Frontal cortex (tissue), 3 donors: ENCODE measurements at regions not wholly inside any gene's neighbourhood (a gene's known extent, or its start where the extent isn't known, plus 50 kb on each side); places are given as distances from the start of the nearest gene placed in this dataset.
"Not testable (repeated sequence)": the region's sequence is repeated elsewhere in the genome, so short reads cannot be mapped to it uniquely, and the experiment has no call there.

Experiments
- DNase-seq, 2 donors: peaks; one replicate each; pipeline ENCODE4 v3.0.0; 2012; ENCODE audit warnings: low spot score in 2 of 2
- FAIRE-seq: peaks from 2 replicates; lab custom pipeline; 2012; peaks lifted over from hg19 to GRCh38; lab: Jason Lieb, UNC
- donor health status: control.
- donor health status: control.
- donor health status: control.

DNA sequence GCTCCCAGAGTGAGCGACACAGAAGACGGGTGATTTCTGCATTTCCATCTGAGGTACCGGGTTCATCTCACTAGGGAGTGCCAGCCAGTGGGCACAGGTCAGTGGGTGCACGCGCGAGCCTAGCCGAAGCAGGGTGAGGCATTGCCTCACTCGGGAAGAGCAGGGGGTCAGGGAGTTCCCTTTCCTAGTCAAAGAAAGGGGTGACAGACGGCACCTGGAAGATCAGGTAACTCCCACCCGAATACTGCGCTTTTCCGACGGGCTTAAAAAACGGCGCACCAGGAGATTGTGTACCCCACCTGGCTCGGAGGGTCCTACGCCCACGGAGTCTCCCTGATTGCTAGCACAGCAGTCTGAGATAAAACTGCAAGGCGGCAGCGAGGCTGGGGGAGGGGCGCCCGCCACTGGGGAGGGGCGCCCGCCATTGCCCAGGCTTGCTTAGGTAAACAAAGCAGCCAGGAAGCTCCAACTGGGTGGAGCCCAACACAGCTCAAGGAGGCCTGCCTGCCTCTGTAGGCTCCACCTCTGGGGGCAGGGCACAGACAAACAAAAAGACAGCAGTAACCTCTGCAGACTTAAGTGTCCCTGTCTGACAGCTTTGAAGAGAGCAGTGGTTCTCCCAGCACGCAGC, 979.1 kb upstream of the COX7C start:
- not testable (repeated sequence) for DNase-seq, FAIRE-seq

DNA sequence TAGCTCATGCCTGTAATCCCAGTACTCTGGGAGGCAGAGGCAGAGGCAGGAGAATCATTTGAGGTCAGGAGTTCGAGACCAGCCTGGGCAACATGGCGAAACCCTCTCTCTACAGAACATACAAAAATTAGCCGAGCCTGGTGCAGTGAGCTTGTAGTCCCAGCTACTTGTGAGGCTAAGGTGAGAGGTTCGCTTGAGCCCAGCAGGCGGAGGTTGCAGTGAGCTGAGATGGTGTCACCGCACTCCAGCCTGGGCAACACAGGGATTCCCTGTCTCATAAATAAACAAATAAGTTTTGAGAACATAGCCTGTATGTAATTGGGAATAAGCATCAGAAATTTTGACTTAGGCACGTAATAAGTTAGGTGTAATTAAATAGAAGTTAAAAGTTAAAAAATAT, 971.7 kb upstream of the COX7C start:
- FAIRE-seq (no peak), DNase-seq (no peak)

DNA sequence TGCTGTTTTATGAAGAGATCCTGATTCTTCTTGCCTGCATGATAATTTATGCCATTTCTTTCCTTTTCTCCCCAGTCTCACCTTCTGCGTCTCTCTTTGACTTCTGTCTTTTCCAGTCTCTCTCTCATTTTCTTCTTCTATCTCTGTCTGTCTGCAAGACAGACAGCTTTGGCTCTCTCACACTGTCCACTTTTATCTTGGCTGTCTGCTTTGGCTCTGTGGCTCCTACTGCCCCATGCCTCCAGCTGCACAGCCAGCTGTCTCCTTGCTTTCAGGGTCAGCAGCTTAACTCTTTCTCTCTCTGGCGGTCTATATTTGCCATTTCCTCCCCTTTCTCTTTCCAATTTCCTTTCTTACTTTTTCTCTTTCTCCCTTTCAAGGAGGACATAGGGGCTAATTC, 971.1 kb upstream of the COX7C start:
- no peak for DNase-seq

DNA sequence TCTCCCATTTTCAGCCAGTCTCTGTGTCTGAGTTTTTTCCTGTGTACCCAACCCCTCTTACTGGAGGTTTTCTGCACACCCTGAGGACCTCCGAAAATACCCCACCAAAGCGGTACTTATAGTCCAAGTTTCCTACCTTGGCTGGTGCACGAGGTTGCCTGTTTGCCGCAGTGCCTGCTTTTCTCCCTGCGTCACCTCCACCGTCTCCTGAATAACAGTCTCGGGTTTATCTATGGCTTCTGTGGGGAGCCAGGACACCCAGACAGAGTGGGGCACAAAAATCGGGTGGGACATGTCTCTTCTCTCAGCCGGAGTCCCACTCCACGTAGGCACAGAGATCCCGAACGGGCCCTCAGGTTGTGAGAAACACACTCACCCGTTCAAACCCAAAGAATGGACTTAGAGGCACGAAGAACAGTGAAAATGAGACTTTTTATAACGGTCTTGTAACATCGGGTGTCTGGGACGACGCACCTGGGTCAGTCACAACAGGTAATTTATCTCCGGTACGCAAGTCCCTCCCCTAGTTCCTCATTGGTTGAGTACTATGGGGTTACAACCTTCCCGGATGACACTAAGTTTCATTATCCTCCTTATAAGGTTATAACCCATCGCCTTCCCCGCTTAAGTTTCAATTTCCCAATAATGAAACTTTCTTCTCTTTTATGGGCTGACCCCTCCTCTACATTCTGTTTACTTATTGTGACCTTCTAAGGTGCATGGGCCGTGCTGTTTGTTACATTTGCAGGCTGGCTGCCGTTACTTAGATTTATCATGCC, 970.2 kb upstream of the COX7C start:
- DNase-seq (no peak), FAIRE-seq (no peak)

More for the DNA sequence above, 971.1 kb upstream of the COX7C start:
- FAIRE-seq = no peak

DNA sequence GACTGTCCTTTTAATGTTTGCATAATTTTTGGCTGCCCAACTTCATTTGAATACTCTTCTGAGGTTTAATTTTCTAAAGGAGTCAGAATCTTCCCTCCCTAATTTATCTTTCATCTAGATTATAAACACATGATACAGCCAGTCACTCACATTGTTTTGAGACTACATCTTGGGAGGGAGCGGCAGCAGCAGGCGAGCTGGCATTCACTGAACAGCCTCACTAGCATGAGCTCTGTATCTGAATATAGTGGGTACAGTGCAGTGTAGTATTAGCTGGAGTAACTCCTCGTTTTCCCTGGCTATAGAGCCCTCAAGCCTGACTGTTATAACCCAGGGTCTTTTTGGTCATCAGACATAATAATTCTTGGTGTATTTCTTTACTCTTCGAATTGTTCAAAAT, 969.2 kb upstream of the COX7C start:
- DNase-seq (no peak), FAIRE-seq (no peak)

DNA sequence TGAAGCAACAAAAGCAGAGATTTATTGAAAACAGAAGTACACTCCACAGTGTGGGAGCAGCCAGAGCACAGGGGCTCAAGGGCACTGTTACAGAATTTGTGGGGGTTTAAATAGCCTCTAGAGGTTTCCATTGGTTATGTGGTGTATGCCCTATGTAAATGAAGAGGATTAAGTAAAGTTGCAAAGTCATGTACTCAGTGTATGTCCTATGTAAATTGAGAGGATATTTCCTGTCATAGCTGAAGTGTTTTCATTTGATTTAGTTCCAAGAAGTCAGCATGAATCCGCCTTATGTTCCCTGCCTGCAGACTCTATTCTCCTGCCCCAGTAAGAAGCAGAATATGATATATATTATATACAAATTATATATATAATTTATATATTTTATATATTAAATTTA, 966.0 kb upstream of the COX7C start:
- DNase-seq (no peak), FAIRE-seq (no peak)

DNA sequence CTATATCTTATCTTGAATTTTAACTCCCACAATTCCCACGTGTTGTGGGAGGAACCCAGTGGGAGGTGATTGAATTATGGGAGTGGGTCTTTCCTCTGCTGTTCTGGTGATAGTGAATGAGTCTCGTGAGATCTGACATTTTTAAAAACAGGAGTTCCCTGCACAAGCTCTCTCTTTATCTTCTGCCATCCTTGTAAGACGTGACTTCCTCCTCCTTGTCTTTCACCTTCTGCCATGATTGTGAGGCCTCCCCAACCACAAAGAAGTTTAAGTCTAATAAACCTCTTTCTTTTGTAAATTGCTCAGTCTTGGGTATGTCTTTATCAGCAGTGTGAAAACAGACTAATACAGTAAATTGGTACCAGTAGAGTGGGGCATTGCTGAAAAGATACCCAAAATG, 963.6 kb upstream of the COX7C start:
- FAIRE-seq, DNase-seq: not testable (repeated sequence)

DNA sequence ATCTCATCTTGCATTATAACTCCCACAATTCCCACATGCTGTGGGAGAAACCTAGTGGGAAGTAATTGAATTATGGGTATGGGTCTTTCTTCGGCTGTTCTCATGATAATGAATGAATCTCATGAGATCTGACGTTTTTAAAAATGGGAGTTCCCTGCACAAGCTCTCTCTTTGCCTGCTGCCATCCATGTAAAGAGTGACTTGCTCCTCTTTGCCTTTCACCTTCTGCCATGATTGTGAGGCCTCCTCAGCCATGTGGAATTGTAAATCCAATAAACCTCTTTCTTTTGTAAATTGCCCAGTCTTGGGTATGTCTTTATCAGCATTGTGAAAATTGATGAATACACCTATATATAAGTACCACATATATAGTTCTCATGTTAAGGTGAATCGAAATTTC, 961.7 kb upstream of the COX7C start:
- FAIRE-seq (no peak), DNase-seq (no peak)

DNA sequence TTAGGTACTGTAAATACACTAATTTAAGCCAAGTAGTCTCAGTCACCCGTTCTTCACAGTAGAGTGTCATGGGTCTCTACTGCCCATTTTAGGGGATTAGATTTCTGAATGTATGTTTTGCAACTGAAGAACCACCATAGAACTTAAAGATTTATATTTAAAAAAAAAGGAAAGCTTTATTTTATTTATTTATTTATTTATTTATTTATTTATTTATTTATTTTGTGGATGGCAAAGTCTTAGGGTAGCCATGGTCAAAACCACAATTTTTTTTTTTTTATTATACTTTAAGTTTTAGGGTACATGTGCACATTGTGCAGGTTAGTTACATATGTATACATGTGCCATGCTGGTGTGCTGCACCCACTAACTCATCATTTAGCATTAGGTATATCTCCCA, 960.4 kb upstream of the COX7C start:
- FAIRE-seq, DNase-seq: not testable (repeated sequence)

DNA sequence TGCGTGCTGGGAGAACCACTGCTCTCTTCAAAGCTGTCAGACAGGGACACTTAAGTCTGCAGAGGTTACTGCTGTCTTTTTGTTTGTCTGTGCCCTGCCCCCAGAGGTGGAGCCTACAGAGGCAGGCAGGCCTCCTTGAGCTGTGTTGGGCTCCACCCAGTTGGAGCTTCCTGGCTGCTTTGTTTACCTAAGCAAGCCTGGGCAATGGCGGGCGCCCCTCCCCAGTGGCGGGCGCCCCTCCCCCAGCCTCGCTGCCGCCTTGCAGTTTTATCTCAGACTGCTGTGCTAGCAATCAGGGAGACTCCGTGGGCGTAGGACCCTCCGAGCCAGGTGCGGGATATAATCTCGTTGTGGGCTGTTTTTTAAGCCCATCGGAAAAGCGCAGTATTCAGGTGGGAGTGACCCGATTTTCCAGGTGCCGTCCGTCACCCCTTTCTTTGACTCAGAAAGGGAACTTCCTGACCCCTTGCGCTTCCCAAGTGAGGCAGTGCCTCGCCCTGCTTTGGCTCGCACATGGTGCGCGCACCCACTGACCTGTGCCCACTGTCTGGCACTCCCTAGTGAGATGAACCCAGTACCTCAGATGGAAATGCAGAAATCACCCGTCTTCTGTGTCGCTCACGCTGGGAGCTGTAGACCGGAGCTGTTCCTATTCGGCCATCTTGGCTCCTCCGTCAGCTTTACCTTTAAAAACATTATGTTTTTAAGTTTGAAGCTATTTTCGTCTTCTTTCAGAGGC, 954.6 kb upstream of the COX7C start:
- not testable (repeated sequence) for DNase-seq, FAIRE-seq

DNA sequence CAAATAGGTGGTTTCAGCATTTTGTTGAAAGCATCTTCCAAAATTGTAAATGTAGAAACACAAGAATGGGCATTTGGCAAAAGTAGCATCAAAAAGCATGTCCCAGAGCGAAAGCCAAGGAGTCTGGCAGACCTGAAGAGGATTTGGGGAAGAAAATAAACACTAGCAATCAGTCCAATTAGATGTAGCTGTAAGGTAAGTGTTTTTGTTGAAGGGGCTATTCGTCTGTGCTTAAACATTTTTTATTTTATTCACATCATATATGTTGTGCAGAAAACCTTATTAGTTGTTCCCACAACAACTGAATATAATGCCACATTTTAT, 954.1 kb upstream of the COX7C start:
- FAIRE-seq (no peak), DNase-seq (no peak)

DNA sequence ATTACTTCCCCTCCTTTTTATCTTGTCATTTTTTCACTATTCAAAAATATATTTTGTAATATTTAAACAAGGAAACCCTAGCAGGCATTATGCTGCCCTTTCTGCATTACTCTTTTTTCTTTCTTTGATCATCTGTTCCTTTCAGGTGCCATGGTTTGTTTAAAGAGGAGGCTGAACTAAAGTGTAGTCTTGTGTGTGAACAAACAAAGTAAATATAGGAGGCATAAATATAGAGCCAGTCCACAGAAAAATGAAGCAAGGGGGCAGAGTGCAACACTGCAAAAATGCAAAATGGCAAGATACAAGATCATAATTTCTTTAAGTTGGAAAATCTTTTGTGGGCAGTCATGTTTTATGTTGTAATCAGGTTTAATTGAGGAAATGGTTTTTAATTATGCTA, 947.3 kb upstream of the COX7C start:
- no peak for FAIRE-seq
- DNase-seq = no peak

DNA sequence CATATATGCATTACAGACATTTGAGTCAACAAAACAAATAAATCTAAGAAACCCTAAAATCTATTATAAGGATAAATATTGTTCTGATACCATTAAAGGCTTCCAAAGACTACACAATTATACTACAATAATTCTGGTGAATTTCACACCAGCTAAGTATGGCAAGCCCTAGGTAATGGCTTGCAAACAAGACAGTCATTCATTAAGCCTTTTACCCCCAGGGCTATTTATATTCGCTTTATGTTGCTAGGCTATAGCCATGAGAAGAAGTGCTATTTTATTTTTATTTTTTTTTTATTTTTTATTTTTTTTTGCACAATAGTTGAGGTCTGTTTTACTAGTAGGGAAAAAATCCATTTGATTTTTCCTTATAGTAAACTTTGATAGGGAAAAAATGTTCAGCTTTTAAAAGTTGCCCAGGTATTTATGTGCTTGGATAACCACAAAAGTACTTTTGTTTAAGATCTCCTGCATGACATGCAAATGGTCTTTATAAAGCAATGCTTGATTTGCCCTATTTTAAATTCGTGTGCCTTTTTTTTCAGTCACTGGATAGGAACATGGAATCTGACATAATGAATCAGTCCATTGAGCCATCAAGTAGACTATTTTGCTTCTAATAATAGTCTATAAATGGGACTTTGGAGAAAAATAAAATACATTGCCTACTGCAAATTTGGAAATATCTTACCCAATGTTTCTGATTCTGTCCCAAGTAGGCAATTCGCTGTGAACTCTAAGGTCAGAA, 946.3 kb upstream of the COX7C start:
- DNase-seq (no peak), FAIRE-seq (no peak)

DNA sequence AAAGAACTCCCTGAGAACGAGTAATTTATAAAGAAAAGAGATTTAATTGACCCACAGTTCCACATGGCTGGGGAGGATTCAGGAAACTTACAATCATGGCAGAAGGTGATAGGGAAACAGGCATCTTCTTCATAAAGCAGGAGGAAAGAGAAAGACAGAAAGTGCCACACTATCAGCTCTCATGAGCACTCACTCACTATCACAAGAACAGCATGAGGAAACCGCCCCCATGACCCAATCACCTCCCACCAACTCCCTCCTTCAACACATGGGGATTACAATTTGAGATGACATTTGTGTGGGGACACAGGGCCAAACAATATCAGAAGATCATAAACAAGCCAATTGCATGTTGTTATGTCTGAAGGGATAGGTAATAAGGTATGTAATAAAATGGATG, 935.9 kb upstream of the COX7C start:
- no peak for DNase-seq
- FAIRE-seq = no peak

DNA sequence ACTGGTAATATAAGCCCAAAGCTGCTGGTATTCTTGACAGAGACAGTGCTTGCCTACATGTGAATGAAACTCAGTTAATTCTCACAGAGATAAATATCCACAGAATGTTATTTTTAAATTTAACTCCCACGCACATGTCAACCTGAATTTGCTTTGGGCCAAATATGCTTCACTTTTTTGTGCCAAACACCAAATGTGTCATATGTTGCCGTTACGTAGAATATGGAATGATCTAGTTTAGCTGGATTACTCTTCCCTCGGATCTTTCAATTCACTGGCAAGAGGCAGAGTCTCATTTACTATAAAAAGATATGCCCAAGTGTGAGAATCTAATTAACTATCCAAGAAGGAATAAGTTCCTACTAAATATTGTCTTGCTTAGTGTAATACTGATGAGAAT, 933.4 kb upstream of the COX7C start:
- no peak for DNase-seq

DNA sequence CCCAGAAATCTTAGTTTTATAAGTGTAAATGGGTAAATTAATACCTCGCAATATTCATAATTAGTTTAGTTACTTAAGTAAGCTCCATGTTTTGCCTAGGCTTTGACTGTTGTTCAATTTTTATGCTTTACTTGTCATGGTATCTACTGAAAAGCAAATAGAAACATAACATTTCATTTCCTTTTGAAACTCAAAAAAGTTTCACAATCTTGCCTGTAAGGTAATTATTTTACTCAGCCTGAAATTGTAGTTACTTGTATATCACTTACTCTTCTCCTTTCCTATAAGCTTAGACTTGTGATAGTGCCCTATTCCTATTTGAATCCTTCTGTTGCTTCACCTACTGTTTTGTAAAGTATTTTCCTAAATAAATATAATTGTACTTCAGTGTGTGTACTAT, 914.4 kb upstream of the COX7C start:
- no peak for DNase-seq
- no peak for FAIRE-seq

More for the DNA sequence above, 933.4 kb upstream of the COX7C start:
- FAIRE-seq = no peak

DNA sequence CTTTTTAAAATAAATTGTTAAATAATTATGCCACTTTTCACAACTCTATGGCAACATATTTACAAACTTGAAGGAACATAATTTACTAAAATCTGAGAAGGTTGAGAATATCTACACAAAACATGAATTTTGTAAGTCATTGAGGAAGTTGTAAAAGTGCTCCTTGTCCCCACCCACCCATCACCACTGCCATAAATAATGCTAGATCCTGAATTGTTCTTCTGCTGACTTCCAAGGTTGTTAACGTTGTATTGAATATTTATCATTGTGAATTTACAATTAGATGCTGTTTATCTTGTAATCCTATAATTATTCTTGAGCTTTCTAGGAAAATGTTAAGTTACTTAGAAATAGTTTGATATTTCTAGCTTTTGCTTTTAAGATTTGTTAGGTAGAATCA, 908.0 kb upstream of the COX7C start:
- no peak for DNase-seq
- FAIRE-seq = no peak

DNA sequence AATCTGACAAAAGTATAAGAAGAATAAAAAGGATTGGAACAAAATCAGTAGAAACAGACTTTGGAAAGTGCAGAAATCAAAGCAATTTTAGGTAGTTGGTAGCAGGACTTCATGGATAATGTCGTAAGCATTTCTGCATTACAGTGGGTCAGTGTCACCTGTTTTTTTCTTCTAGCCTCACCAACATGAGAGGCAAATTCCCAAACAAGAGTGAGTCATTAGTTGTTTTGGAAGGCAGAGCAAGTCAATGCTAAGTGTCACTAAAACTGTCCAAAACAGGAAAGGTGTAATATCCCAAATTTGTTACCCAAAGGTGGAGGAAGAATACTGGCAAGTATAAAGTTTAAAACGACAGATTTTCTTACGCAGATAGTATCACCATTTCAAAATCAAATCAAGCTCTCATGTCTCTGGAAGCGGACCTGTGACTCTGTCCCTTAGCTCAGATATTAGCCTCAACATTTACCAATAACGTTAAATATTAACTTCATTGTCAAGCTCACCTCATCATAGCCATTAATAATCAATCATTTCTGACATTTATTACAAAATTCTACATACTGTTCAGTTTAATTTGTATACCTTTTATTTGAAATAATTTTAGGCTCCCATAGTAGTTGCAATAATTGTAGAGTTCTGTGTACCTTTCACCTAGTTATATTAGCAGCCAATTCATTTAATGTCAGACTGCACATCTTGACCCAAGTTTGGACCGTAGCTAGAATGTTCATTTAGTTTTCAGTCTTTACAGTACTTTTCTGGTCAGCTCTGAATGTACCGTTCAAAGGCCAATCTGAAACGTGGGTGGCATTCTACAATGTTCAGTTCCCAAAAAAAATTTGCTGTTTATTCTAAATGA, 901.2 kb upstream of the COX7C start:
- no peak for DNase-seq
- no peak for FAIRE-seq

DNA sequence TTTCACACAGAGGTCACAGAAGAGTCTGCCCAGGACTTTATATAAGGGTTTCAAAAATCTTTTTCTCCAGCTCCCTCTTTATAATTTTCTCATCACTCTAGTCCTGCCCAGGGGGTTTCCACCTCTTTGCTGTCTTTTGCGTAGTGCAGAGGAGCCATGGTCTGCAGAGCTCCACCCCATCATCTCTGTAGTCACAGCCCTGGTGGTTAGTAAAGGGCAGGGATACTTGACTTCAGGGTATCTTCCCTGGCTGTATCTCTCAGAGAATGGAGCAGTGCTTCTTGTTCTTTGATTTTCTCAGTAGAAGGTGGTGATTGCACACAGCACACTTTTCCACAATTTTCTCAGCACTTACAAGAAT, 900.6 kb upstream of the COX7C start:
- DNase-seq (no peak), FAIRE-seq (no peak)

DNA sequence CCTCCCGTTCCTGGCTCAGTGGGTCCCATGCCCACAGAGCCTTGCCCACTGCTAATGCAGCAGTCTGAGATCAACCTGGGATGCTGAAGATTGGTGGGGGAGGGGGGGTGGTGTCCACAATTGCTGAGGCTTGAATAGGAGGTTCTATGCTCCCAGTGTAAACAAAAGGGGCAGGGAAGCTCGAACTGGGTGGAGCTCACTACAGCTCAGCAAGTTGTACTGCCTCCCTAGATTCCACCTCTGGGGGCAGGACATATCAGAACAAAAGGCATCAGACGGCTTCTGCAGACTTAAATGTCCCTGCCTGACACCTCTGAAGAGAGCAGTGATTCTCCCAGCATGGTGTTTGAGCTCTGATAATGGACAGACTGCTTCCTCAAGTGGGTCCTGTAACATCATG, 885.6 kb upstream of the COX7C start:
- FAIRE-seq (no peak), DNase-seq (no peak)
